Smooth muscle cell (in vitro differentiated cells): ENCODE measurements at regions not wholly inside any gene's neighbourhood (a gene's known extent, or its start where the extent isn't known, plus 50 kb on each side); places are given as distances from the start of the nearest gene placed in this dataset.

Experiments used
- DNase-seq: peaks from one replicate; lab custom pipeline; 2025; ENCODE audit not compliant: unreplicated experiment; lab: John Stamatoyannopoulos, UW
- H2AFZ ChIP-seq: fragments of 200-600 bp; sonication (generic); 2 replicates; pipeline ENCODE4 v1.6.0; 2016; ENCODE audit warnings: antibody characterized with exemption, low read depth, mild to moderate bottlenecking
- H3F3A ChIP-seq: fragments of 200-600 bp; sonication (generic); 2 replicates; pipeline ENCODE4 v1.6.0; 2017; ENCODE audit warnings: antibody characterized with exemption, low read depth
- H3K27ac ChIP-seq: fragments of 200-600 bp; sonication (generic); 2 replicates; pipeline ENCODE4 v1.5.1; 2016; ENCODE audit warnings: low read depth, mild to moderate bottlenecking
- H3K27me3 ChIP-seq: fragments of 200-600 bp; sonication (generic); 2 replicates; pipeline ENCODE4 v1.6.1; 2016; ENCODE audit warnings: low read depth, mild to moderate bottlenecking
- H3K36me3 ChIP-seq: fragments of 200-600 bp; sonication (generic); 2 replicates; pipeline ENCODE4 v1.5.1; 2016; ENCODE audit warnings: low read depth
- H3K4me1 ChIP-seq: fragments of 200-600 bp; sonication (generic); 2 replicates; pipeline ENCODE4 v1.5.1; 2016; ENCODE audit warnings: low read depth
- H3K4me2 ChIP-seq: fragments of 200-600 bp; sonication (generic); 2 replicates; pipeline ENCODE4 v1.6.0; 2016; ENCODE audit warnings: mild to moderate bottlenecking
- H3K4me3 ChIP-seq: fragments of 200-600 bp; sonication (generic); 2 replicates; pipeline ENCODE4 v1.5.1; 2016; ENCODE audit warnings: mild to moderate bottlenecking
- H3K79me2 ChIP-seq: fragments of 200-600 bp; sonication (generic); 2 replicates; pipeline ENCODE4 v1.6.0; 2016; ENCODE audit warnings: low read depth, mild to moderate bottlenecking
- H3K9ac ChIP-seq: fragments of 200-600 bp; sonication (generic); 2 replicates; pipeline ENCODE4 v1.6.0; 2016; ENCODE audit warnings: low read depth
- H3K9me3 ChIP-seq: fragments of 200-600 bp; sonication (generic); replicated peaks from 2 replicates; pipeline ENCODE4 v1.5.1; 2016; ENCODE audit warnings: low read depth
- H4K20me1 ChIP-seq: fragments of 200-600 bp; sonication (generic); 2 replicates; pipeline ENCODE4 v1.6.0; 2016; ENCODE audit warnings: low read depth
- WGBS: methylation state at CpG from one replicate; pipeline ENCODE4 v1.1.7; 2016; ENCODE audit warnings: low lambda C conversion rate; 5-methylcytosine and 5-hydroxymethylcytosine counted together
- TF ChIP-seq, protein P1 (sequence below): fragments of 200-600 bp; sonication (generic); IDR thresholded peaks from 2 replicates; pipeline ENCODE4 v1.5.1; 2017; ENCODE audit warnings: borderline replicate concordance, mild to moderate bottlenecking, antibody characterized with exemption; ENCODE audit not compliant: insufficient read depth, poor library complexity, severe bottlenecking

DNA sequence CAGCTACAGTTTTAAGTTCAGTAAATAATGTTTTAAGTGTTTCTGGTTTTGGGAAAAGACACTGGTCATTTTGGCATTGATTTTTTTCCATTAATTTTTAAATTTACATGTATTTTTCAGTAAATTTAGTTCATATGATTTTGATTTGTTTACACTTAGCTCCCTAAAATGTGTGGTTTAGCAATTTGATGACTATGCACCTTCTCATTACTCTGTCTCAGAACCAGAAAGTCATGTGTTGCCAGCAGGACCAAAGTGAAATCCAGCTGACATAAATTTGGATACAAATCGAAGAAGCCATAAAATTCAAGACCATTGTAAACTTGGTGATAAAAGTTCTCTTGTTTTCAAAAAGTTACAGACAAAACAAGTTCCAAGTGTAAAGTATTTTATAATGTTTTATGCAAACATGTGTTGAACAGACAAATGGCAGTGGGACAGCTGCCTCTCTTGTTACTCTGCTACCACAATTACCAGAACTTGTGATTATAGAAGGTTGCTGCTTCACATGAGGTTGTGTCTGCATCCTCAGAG is 354.8 kb downstream of the NR2F1-AS1 start:
- H3K4me2 ChIP-seq = no peak overlapping the region
- no peak for DNase-seq
- no peaks in the 10 kb centered on the region for H4K20me1 ChIP-seq

DNA sequence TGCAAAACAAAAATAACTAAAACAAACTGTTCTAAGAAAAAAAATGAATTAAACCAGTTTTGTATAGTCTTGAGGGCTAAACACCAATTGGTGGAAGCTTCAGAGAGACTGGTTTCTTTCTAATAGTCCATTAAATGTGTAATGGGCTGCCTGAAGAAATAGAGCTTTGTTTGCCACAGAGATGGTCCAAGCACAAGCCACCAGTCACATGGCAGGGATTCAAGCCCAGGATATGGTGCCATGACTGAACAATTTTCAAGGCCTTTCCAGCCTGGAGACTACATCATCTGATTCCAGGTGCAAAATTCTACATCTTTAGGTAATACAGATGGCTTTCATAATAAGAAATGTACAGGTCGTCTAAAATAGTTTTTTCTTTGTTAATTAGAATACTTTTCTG is 355.3 kb downstream of the NR2F1-AS1 start:
- Histone ChIP-seq H2AFZ (peak overlapping the region; percentile 66), H3K4me3 (no peak overlapping the region), H3K4me2 (no peak overlapping the region), H4K20me1 (no peaks in the 10 kb centered on the region), H3K27ac (no peak overlapping the region), H3F3A (no peaks in the 10 kb centered on the region), H3K27me3 (no peaks in the 10 kb centered on the region), H3K4me1 (peaks cover 2% of the 10 kb centered on the region), H3K9me3 (no peaks in the 10 kb centered on the region), H3K79me2 (no peaks in the 10 kb centered on the region), H3K9ac (no peak overlapping the region), H3K36me3 (no peaks in the 10 kb centered on the region)
- TF ChIP-seq, protein P1, sequence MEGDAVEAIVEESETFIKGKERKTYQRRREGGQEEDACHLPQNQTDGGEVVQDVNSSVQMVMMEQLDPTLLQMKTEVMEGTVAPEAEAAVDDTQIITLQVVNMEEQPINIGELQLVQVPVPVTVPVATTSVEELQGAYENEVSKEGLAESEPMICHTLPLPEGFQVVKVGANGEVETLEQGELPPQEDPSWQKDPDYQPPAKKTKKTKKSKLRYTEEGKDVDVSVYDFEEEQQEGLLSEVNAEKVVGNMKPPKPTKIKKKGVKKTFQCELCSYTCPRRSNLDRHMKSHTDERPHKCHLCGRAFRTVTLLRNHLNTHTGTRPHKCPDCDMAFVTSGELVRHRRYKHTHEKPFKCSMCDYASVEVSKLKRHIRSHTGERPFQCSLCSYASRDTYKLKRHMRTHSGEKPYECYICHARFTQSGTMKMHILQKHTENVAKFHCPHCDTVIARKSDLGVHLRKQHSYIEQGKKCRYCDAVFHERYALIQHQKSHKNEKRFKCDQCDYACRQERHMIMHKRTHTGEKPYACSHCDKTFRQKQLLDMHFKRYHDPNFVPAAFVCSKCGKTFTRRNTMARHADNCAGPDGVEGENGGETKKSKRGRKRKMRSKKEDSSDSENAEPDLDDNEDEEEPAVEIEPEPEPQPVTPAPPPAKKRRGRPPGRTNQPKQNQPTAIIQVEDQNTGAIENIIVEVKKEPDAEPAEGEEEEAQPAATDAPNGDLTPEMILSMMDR = no peak
- 71% methylated on average over 1 of the region's 1 CpG for WGBS
- no peak for DNase-seq

More for the DNA sequence above, 354.8 kb downstream of the NR2F1-AS1 start:
- WGBS = 88% methylated on average over 1 of the region's 1 CpG
- Histone ChIP-seq H3K4me1 (no peaks in the 10 kb centered on the region), H3K27me3 (no peaks in the 10 kb centered on the region), H2AFZ (peak overlapping the region; percentile 26), H3K4me3 (no peak overlapping the region), H3F3A (no peaks in the 10 kb centered on the region), H3K9ac (no peak overlapping the region), H3K9me3 (no peaks in the 10 kb centered on the region), H3K36me3 (no peaks in the 10 kb centered on the region), H3K79me2 (no peaks in the 10 kb centered on the region), H3K27ac (no peak overlapping the region)
- TF ChIP-seq, protein P1 = no peak

DNA sequence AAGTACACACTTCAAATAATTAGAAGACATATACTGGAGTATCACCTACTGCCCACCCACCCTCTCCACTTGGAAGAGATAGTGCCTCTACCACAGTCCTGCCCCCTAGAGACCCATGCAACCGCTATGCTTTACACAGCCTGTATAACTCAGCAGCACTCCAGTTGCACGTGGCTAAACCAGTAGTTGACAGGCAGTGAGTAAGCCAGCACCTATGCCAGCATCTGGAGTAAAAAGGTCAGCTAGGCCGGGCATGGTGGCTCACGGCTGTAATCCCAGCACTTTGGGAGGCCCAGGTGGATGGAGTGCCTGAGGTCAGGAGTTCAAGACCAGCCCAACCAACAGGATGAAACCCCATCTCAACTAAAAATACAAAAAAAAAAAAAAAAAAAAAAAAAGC is 356.4 kb downstream of the NR2F1-AS1 start:
- no peak overlapping the region for H3K27ac ChIP-seq
- no peaks in the 10 kb centered on the region for H3K79me2 ChIP-seq
- H2AFZ ChIP-seq = no peak overlapping the region
- DNase-seq = no peak
- no peak overlapping the region for H3K4me2 ChIP-seq
- H3K9me3 ChIP-seq = no peaks in the 10 kb centered on the region
- no peaks in the 10 kb centered on the region for H4K20me1 ChIP-seq
- peaks cover 13% of the 10 kb centered on the region for H3K4me1 ChIP-seq
- no peaks in the 10 kb centered on the region for H3K27me3 ChIP-seq
- TF ChIP-seq, protein P1 = no peak
- no peak overlapping the region for H3K4me3 ChIP-seq
- H3K36me3 ChIP-seq = no peaks in the 10 kb centered on the region
- H3K9ac ChIP-seq = no peak overlapping the region
- 87% methylated on average over 4 of the region's 4 CpGs for WGBS
- no peaks in the 10 kb centered on the region for H3F3A ChIP-seq

DNA sequence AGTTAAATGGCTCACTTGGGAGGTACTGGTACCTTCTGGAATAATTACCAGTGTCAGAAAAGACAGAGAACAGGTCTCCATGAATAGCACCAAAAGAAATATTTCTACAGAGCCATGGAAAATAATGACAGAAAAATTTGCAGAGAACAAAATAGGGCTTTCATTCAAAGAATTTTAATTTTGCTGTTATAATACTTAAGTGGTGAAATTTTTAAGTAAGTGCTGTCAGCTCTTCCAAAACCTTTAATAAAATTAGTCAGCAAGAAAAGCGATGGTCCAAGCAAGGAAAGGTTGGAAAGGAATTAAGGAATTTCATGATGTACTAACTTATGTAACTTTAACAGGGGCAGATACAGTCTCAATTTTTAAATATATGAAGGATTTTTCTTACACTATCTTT is 359.2 kb downstream of the NR2F1-AS1 start:
- Histone ChIP-seq H3K27ac (no peak overlapping the region), H3K4me3 (no peak overlapping the region), H4K20me1 (no peaks in the 10 kb centered on the region), H3K27me3 (no peaks in the 10 kb centered on the region), H3K36me3 (no peaks in the 10 kb centered on the region), H3K9ac (no peak overlapping the region), H3K4me1 (peaks cover 15% of the 10 kb centered on the region), H3K4me2 (no peak overlapping the region), H3K79me2 (no peaks in the 10 kb centered on the region), H3K9me3 (no peaks in the 10 kb centered on the region), H3F3A (no peaks in the 10 kb centered on the region), H2AFZ (no peak overlapping the region)
- WGBS = 98% methylated on average over 1 of the region's 1 CpG
- no peak for DNase-seq
- TF ChIP-seq, protein P1 = no peak
